ENCODE measurements at regions not wholly inside any gene's neighbourhood (a gene's known extent, or its start where the extent isn't known, plus 50 kb on each side); places are given as distances from the start of the nearest gene placed in this dataset.
A peak's percentile ranks its signal among the peaks of the same experiment; 100 is the strongest.

DNA sequence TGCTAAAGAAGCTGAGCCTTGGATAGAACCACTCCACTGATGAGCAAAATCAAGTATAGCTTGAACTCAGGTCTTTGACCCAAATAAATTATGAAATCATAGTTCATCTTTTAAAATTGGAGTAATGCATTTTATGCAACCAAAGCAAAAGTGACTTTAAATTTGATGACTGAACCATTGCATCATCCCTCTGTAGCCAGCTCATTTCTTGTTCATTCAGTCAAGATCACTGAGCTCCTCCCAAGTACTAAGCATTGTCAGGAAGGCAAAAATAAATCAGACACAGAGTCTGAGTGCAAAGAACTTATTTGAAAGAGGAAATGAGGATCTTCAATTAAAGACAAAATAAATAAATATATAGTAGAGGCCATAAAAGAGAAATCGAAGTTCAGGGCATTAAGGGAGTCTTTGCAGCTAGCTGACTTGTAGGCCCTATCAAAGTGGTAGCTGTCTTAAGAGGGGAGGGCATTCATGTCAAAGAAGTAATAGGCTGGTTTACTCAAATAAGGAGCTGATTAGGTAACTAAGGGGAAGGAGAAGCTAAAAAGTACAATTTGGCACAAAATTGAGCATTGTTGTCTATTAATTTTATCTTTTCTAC lies 411.8 kb downstream of the MTX2 start:
- peak; percentile 63 for DNase-seq (ENCODE audit: low read depth)

- DNase-seq (ENCODE audit: low read depth) = no peak
These were observed 412.4 kb downstream of the MTX2 start for GRCh38 chr2:176681584-176682115.

DNA sequence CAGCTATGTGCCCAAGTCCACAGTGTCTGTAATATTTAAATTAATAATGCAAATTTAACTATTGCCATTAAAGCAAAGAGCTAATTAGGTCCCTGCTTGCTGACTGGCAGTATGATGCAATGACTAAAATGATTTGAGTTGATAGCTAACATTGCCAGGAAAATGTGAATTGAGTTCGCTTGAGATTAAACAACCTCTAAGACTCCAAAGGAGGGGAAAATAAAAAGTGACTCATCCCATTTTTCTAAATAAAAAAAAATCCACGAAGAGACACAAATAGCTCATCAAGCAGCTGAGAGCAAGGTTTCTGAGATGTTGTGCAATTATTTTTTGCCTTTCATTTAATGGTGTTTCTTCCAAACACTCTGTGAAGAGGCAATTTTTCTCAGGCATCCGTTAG lies 413.0 kb downstream of the MTX2 start:
- DNase-seq (ENCODE audit: low read depth) = peak; percentile 34

- no peak for DNase-seq (ENCODE audit: low read depth)
These were observed 414.4 kb downstream of the MTX2 start for GRCh38 chr2:176683618-176684111.

- peak; percentile 5 for DNase-seq (ENCODE audit: low read depth)
These were observed 416.7 kb downstream of the MTX2 start for GRCh38 chr2:176685908-176686307.

GRCh38 chr2:176686328-176686727 lies 417.1 kb downstream of the MTX2 start:
- DNase-seq (ENCODE audit: low read depth) = no peak

DNA sequence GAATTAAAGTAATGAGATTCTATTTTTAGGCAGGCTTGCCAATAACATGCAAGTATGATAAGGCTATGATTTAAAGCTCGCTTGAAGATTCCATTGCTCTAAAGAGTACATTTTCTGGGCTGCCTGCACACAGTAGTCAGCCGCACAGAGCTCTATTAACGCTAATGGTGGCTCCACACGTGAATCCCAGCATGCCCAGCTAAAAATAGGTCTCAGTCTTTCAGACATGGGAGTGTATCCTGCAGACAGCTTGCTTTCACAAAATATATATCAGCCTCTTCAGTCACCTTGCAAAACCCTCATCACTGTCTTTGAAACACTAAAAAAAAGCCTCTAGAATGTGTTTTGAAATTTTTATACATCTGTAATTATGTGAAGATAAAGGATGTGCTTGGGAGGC lies 418.1 kb downstream of the MTX2 start:
- no peak for DNase-seq (ENCODE audit: low read depth)

DNA sequence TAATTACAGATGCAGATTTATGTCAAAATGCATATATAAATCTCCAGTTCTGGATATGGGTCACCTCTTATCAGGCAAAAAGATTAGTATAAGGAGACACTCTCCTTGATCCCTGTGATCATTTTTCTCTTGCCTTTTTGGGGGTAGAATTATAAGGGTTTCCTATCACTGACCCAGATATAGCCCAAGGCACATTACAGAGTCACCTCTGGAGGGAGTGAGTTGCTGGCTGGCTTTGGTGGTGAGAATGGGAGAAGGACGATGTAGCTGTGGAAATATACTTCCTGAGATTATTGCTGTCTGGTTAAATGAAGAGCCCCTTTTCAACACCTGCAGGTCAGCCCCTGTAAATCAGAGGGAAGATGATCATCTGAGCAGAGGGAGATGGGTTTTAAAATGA lies 418.7 kb downstream of the MTX2 start:
- no peak for DNase-seq (ENCODE audit: low read depth)

- DNase-seq (ENCODE audit: low read depth) = no peak
These were observed 420.5 kb downstream of the MTX2 start for GRCh38 chr2:176689711-176690110.

- DNase-seq (ENCODE audit: low read depth) = no peak
These were observed 422.2 kb downstream of the MTX2 start for GRCh38 chr2:176691471-176691870.

DNA sequence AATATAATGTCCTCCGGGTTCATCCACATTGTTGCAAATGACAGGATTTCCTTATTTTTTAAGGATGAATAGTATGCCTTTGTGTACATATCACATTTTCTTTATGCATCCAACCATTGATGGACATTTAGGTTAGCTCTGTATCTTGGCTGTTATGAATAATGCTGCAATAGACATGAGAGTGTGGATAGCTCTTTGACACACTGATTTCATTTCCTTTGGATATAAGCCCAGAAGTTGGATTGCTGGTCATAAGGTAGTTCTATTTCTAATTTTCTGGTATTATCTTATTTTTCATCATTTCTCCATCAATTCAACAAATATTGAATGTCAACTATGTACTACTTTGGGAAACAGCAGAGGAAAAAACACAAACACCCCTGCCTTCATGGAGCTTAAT lies 423.3 kb downstream of the MTX2 start:
- peak; percentile 10 for DNase-seq (ENCODE audit: low read depth)

DNA sequence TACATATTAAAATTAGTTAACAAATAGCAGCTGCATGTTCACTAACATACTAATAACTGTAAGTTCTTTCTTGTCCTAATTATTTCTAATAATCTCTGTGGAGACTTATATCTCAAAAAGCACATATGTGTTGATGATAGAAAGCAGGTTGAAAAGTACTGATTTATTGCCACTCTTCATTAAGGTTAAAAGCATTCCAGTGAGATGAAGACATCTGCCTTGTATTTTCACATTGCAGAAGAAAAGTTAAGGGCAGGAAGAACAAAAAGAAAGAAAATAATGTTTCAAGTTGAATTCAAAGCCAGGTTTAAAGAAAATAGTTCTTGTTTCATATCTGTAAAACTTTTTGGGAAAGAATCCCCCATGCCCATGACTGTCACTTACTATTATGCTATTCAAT lies 429.9 kb downstream of the MTX2 start:
- DNase-seq (ENCODE audit: low read depth) = no peak

- DNase-seq (ENCODE audit: low read depth) = no peak
These were observed 430.4 kb downstream of the MTX2 start for GRCh38 chr2:176699644-176700043.

DNA sequence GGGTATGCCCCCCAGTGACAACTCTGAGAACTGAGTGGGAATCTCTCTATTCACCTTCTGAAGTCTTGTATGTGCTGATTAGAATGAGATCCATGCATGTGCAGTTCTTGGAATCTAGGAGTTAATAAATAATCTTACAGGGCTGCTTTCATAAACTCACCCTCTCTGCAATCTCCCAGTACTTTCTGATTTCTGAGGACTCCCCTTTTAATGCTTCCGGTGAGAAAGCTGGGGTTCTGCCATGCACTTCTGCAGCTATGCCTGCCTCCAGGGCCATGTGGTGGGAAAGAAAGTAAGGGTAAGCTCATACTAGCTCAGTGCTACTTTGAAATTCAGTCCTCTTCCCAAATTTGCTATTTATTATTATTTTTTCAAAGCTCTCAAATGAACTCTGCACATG lies 432.9 kb downstream of the MTX2 start:
- DNase-seq (ENCODE audit: low read depth) = no peak

DNA sequence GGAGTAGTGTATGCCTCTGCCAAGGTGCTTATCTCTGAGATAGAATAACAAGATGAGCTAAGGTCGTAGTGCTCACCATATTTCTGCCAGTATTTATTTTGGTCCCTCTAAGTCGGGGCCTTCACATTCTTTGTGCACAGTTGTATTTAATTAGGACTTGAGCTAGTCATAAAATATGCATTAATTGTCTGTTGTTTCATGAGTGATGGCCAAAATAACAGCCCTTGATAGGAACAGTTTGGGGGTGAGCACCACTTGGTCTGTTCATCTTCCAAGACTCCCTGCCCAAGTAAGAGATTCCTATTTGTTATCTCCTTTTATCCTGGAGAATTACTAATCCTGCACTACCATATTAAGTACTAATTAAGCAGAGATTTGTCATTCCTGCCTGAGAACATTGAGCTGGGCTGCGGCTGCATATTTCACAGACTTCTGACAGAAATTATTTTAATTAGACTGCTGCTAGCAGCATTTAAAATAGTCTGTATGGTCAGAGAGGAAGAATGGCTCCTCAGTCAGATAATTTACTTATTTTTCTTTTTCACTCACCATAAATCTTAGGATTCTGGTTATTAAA lies 435.1 kb downstream of the MTX2 start:
- no peak for DNase-seq (ENCODE audit: low read depth)

- DNase-seq (ENCODE audit: low read depth) = no peak
These were observed 440.1 kb downstream of the MTX2 start for GRCh38 chr2:176709149-176709951.

- no peak for DNase-seq (ENCODE audit: low read depth)
These were observed 440.7 kb downstream of the MTX2 start for GRCh38 chr2:176709991-176710390.

- DNase-seq (ENCODE audit: low read depth) = no peak
These were observed 441.5 kb downstream of the MTX2 start for GRCh38 chr2:176710657-176711186.

GRCh38 chr2:176725873-176726645 lies 456.8 kb downstream of the MTX2 start:
- no peak for DNase-seq (ENCODE audit: low read depth)

GRCh38 chr2:176727696-176728095 lies 458.5 kb downstream of the MTX2 start:
- no peak for DNase-seq (ENCODE audit: low read depth)

GRCh38 chr2:176729706-176730569 lies 460.7 kb downstream of the MTX2 start:
- peak; percentile 85 for DNase-seq (ENCODE audit: low read depth)

Data from stromal cell of bone marrow (primary cell).